COLO668 (cell line): ENCODE measurements at regions not wholly inside any gene's neighbourhood (a gene's known extent, or its start where the extent isn't known, plus 50 kb on each side); places are given as distances from the start of the nearest gene placed in this dataset.

Experiments used
- DNase-seq: peaks from one replicate; lab custom pipeline; 2025; ENCODE audit not compliant: unreplicated experiment; lab: John Stamatoyannopoulos, UW

GRCh38 chr5:142508591-142508990 is 177.3 kb downstream of the FGF1 start:
- no peak for DNase-seq

GRCh38 chr5:142507531-142508372 is 178.1 kb downstream of the FGF1 start:
- DNase-seq: peak; percentile 5

- DNase-seq: no peak
Observed at GRCh38 chr5:142506756-142507155, 179.1 kb downstream of the FGF1 start.

DNA sequence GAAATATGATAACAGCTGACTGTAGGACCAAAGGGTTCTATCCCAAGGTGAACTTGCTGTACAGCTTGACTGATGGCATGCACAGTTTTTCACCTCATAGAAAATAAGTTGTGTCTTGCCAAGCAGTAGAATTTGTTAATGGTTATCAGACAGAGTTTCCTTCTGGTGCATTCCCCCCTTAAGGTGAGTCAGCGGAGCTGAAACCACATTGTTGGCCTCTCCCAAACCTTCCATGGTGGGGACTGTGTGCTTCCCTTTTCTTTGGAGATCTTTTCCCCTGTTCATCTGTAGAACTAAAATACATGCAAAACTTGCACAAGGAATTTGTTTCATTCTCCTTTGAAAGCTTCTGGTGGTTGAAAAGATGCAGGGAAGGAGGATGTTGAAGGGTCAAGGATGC is 179.8 kb downstream of the FGF1 start:
- no peak for DNase-seq

GRCh38 chr5:142501890-142502289 is 177.1 kb upstream of the SPRY4 start:
- no peak for DNase-seq

DNA sequence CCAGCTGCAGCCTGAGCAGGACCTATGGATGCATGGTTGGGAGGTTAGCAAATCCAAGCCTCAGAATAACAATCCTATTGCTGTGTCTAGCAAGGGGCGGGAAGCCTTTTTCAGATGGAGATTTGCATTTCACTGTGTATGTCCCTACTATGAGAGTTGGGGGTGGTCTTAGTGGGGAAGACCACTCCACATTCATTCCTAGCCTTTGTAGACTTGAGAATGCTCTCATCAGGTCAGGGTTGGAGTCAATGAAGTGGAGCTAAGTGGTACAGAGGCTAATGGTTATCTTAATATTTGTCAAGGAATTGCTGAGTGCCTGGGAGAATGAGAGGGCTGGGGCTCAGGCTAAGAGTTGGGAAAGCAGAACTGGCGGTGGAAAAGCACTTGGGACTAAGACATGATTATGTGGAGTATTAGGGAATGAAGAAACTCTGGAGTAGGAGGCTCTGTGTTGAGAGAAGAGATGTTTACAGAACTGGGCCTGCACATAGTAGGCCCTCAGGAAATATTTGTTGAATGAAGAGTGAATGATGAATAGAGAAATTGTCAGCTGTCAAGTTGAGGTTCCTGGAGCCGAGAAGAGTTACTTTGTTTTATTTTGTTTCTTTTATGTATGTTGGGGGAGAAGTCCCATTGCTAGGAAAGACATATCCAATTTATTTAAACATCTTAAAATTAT is 175.5 kb upstream of the SPRY4 start:
- DNase-seq: peak; percentile 29

DNA sequence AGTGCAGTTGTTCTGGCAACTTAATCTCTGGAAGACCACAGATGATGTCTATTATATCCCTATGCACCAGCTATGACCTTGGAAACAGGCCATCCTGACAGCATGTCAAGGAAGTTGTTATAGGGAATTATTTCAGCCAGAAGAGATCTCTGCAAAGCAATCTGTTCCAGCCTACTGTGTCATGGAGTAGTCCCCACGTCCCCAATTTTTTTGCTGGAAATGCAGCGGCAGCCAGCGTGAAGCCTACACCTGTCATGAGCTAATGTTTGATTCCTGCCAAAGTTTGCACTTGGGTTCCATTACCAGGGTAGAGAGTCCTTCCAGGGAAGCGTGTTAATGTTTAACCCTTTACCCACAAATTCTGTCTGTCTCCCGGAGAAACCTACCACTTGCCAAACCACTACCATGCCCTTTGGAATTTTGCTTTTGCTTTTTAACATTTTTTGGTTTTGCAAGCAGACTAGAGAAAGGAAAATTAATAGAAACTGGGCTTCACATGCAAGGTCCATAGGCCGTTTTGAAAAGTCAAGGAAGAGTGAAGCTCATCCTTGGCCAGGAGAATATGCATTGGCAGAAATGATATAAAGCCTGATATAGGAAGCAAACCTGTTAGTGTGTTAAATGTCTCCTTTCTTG is 174.9 kb upstream of the SPRY4 start:
- DNase-seq: peak; percentile 64

- DNase-seq: no peak
Observed at GRCh38 chr5:142498298-142498697, 173.5 kb upstream of the SPRY4 start.

- no peak for DNase-seq
Observed at GRCh38 chr5:142495531-142495930, 170.7 kb upstream of the SPRY4 start.

GRCh38 chr5:142493875-142494518 is 169.2 kb upstream of the SPRY4 start:
- no peak for DNase-seq

GRCh38 chr5:142492781-142493281 is 168.0 kb upstream of the SPRY4 start:
- DNase-seq: no peak

GRCh38 chr5:142491679-142492078 is 166.9 kb upstream of the SPRY4 start:
- no peak for DNase-seq

DNA sequence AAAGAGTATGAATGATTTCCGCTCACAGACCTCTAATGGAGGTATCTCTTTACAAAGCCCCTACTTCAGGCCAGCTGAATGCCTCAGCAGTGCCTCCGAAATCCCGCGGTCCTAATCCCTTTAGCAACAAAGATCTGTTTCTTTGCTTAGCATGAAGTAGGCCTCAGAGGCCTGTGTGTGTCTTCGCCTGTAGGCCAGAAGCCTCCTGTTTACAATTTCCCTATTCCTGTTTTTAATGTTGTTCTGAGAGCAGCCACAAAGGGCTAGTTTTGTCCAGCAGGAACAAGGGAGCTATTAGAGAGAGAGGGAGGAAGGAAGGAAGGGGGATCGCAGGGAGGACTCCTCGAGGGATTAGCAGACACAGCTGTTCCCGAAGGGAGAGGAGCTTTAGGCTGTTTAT is 166.4 kb upstream of the SPRY4 start:
- DNase-seq: no peak

DNA sequence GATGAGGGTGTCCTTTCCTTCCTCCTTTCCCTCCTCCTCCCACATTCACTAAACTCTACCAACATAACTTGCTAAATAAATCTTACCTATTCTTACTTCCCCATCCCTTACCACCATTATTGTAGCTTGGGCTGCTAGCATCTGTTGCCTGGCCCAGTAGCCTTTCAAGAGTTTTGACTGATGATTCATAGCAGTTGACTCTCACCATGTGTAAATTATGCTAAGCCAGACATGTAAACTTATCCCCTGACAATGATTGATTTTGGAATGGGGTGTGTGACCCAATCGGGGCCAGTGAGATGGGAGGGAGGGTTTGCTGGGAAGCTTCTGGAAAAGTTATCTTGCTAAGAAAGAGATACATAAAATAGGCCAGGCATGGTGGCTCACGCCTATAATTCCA is 161.8 kb upstream of the SPRY4 start:
- DNase-seq: no peak

DNA sequence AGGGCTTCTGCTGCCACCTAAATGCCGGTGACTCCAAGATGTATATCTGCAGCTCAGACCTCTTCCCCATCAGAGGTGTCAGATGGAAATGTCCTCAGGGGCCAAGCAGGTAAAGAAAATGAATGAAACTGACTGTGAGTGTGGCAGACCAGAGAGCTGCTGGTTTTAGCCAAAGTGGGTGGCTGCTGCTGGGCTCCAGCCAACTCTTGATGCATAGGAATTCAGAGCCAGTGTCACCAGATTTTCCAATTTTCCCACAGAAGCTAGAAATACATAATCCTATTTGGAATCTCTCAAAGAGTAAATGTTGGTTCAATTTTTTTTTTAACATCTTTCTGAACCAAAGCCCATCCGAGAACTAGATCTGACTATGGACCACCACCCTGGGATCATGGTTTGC is 161.2 kb upstream of the SPRY4 start:
- DNase-seq: no peak

DNA sequence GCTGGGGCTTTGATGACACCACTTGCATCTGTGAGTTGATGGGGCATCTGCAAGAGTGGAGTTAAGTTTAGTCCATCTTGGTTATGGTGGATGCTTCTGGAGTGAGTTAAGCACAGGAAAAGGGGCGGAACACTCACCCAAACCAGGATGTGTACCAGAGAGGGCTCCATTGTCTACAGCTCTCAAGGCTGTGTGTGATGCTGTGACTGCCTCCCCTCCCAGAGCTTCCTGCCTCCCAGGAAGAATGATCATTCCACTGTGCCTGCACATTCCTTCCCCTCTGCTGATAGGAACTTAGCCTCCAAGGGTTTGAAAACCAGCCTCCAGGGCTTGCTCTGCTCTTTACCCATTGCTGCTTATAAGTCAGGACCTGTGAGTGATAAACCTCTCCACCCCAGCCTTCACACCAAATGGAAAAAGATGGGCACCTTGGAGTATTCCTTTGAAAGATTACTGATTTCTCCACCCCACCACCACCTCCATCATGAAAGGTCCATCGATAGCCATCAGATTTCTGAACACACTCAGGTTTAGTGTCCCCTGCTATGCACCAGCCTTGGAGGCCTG is 160.1 kb upstream of the SPRY4 start:
- no peak for DNase-seq

DNA sequence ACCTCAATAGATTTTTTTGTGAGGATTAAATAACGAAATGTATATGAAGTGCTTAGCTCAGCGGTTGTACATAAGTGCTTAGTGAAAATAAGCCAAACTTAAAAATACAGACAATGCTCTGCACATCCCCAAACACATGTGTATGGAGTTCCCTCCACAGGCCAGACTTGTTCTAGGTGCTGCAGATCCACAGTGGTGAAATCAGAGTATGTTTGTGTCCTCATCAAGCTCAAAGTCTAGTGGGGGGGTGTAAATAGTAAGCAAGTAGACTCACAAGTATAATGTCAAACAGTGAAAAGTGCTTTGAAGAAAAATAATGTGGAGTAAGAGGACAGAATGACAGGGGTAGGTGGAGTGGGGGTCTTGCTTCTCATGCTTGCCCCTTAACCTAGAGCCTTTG is 157.4 kb upstream of the SPRY4 start:
- no peak for DNase-seq

DNA sequence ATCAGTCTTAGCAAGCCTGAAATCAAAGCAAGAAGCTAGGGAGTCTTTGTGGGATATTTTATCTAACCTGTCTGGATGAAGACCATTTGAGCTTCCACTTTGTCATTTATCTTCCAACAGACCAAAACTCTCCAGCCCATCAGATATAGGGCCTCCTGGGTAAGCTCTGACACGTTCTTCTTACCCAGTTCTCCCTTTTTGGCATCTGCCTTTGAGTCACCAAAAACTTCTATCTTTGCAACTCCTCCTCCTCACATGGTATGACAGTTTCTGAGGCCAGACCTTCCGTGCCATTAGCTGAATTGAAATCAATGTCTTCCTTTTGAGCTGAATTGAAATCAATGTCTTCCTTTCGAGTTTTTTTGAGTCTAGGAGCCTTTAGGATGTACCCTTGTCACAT is 156.6 kb upstream of the SPRY4 start:
- DNase-seq: no peak

DNA sequence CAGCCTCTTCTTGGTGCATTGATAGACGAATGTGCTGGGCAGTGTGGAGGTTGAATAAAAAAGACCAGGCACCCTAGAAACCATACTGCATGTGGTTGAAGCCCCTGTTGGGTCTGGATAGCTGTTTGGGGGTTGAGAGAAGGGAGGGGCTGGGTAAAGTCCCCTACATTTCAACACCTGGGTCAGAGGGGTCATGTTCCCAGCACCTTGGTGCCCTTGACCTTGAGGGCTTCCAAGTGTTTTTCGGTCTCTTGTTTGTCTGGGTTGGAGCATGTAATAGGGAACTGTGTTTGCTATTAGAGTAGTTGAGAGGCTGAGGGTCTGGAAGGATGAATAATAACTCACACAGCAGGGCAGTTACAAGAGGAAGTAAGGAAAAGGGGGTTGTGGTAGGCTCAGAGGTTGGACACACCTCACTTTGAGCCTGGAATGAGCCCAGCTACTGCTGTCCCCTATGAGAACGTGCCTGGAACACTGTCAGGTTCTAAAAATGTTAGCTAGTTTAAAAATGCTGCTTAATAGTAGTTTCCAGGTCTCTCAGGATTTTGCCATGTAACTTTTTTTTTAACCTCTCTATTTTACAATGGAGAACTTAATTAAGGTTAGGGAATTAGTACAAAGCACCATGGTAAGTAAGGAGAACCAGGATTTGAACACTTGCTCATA is 155.2 kb upstream of the SPRY4 start:
- DNase-seq: no peak

DNA sequence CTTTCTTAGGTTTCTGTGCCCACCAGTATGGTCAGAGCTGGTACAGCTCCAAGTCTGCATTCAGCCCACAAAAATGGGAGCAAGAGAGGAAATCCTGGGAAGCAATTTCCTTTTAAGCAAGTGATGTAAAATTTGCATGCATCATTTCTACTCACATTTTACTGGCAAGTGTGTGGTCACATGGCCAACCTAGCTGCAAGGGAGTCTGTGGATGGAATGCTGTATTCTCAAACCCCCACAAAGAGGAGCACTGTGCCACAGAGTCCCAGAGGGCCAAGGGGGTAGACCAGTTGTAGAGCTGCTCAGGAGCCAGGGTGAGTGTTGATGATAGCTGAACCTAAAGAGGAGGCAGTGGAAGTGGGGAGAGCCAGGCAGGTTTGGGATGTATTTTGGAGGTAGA is 154.3 kb upstream of the SPRY4 start:
- no peak for DNase-seq

DNA sequence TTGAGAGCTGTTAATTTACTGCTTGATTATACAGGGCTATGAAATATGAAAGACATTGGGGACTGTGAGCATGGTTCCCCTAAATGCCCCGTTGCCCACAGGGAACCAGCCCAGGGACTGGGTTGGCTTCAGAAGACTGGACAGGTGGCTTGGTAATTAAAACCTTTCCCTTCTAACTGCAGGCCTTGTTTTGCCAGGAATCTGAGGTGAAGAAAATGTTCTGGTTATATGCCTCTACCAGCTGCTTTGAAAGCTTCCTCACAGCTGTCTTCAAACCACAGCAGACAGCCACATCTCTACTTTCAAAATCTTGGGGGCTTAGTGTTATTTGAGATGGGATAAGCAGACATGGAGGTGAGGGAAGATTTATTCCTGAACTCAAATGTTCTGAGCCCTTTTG is 153.3 kb upstream of the SPRY4 start:
- no peak for DNase-seq
